Fibroblast of mammary gland (primary cell): ENCODE measurements at regions not wholly inside any gene's neighbourhood (a gene's known extent, or its start where the extent isn't known, plus 50 kb on each side); places are given as distances from the start of the nearest gene placed in this dataset.

Experiments
- DNase-seq: peaks from one replicate; pipeline ENCODE4 v3.0.0-alpha.2; 2010; ENCODE audit warnings: low read depth
- H3K4me3 ChIP-seq: 2 replicates; pipeline ENCODE4 v1.5.1; 2011; ENCODE audit warnings: low read depth, mild to moderate bottlenecking, low read length, moderate library complexity; ENCODE audit not compliant: control insufficient read depth
- CTCF ChIP-seq: conservative IDR thresholded peaks from 2 replicates; pipeline ENCODE4 v1.5.1; 2011; ENCODE audit warnings: low read depth, low read length, inconsistent platforms; ENCODE audit not compliant: control insufficient read depth, insufficient read depth

- no peak for TF ChIP-seq CTCF
- no peak for DNase-seq
- no peak overlapping the region for H3K4me3 ChIP-seq
Measured at GRCh38 chr6:164870164-164870563, 439.2 kb downstream of the C6orf118 start.

DNA sequence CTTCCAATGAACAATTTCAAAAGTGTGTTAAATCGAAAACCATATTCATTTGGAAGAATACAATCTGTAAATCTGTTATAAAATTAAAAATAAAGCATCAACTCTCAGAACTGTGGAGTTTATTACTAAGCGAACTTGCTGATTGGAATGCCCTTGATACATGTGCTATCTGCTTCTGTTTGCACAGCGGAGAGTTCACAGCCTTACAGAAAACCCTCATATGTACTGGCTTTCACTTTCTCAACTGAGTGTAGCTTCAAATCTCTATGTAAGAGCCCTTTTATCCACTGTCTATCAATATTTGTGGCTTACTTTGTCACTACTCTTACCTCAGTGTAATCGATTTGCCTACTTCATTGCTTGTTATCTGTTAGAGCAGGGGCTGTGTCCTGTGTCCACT lies 447.4 kb downstream of the C6orf118 start:
- no peak for DNase-seq
- no peak overlapping the region for H3K4me3 ChIP-seq
- TF ChIP-seq CTCF, result no peak

DNA sequence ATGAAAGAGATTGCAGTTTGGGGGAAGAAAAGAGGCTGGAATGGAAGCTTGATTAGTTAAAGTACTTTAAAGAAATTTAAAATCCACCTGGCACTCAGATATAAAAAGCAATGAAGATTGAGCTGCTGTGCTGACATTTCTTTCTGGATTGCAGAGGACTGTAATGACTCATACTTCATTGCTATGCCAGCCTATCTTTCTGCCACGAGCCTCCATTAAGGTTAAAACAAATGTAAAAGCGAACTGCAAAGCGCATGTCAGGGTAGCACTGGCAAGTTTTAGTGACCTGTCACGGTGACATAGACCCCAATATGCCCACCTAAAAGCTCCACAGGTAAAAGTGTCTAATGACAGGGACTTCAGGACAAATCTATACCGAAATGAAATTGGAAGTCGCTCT lies 449.6 kb downstream of the C6orf118 start:
- DNase-seq, result no peak
- TF ChIP-seq CTCF, result no peak
- no peak overlapping the region for H3K4me3 ChIP-seq

DNA sequence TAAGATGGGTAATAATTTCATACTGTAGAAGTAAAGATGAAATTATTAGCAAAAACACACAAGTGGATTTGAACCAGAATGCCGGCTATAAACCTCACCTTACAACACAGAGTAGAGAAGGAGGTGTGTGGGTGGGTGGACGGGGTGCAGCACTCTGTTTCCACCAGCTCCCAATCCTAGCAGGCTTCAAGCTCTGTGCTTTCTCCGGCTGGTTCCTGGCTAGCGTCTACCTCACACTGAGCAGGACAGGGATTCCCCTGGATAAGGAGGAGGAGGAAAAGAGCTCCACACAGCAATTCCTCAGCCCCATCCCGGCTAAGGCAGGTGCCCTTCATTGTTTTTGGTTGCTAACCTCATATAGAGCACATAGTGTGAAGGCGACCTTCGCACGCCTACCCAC lies 453.3 kb downstream of the C6orf118 start:
- DNase-seq, result no peak
- no peak for TF ChIP-seq CTCF
- no peak overlapping the region for H3K4me3 ChIP-seq

GRCh38 chr6:164855281-164855680 lies 454.1 kb downstream of the C6orf118 start:
- no peak for DNase-seq
- no peak for TF ChIP-seq CTCF
- no peak overlapping the region for H3K4me3 ChIP-seq

DNA sequence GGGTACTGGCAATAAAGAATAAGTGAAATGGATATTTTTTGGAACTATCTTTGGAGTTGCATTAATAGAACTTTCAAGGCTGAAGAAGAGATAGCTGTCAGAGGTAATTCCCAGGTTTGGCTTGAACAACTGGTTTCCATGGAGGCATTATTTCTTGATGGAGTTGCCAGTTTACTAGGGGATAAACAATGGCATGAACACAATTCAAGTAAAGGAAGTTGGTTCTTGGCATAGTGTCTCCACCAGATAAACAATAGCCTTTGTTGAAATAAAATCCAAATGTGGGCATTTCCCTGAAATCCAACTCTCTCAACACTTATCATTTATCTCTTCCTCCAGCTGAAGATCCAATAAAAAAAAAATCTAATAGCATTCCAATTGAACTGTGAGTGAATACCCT lies 454.9 kb downstream of the C6orf118 start:
- DNase-seq, result no peak
- H3K4me3 ChIP-seq, result no peak overlapping the region
- TF ChIP-seq CTCF, result no peak

- TF ChIP-seq CTCF, result no peak
- DNase-seq, result no peak
- no peak overlapping the region for H3K4me3 ChIP-seq
Measured at GRCh38 chr6:164845773-164846172, 463.6 kb downstream of the C6orf118 start.
